ENCODE measurements at regions not wholly inside any gene's neighbourhood (a gene's known extent, or its start where the extent isn't known, plus 50 kb on each side); places are given as distances from the start of the nearest gene placed in this dataset.
"Not testable (repeated sequence)": the region's sequence is repeated elsewhere in the genome, so short reads cannot be mapped to it uniquely, and the experiment has no call there.

DNA sequence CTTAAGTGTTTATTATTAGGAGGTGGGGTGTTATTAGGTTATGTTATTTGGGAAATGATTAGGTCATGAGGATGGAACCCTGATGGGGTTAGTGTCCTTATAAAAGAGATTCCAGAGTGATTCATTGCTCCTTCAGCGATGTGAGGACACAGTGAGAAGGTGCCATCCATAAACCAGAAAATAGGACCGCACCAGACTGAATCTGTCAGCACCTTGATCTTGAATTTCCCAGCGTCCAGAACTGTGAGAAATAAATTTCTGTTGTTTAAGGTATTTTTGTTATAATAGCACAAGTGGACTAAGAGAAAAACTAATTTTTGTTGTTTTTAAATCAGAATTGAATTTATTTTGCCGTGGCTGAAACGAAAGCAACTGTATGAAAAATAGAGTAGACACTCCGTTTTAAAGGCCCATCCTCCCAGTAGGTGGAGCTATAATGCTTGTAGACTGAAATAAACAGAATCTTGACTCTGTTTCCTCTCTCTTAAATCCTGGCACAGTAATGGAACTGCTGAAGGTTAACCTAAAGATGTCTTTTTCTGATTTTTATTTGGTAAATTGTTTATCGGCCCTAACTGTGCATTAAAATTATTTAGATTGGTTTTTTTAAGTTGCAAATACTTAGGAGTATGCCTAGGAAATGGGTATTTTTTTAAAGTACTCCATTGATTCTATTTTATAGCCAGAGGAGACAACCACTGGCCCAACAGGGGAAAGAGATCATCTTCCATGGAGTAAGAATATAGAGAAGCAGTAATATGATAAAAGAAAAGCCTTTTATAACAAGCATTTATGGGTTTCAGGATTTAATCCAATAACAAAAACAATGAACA, 133.2 kb upstream of the ADAMTS3 start:
- no peak overlapping the region for H3K9ac ChIP-seq (ENCODE audit: extremely low read depth, low read length, poor library complexity, severe bottlenecking)

GRCh38 chr4:72690771-72691170, 121.8 kb upstream of the ADAMTS3 start:
- Histone ChIP-seq H3K27ac (ENCODE audit: low read depth, low read length) (no peak overlapping the region), H3K4me3 (ENCODE audit: low read length) (no peak overlapping the region), H3K27me3 (ENCODE audit: control insufficient read depth, insufficient read depth, low read length, poor library complexity, severe bottlenecking) (no peaks in the 10 kb centered on the region), H3K36me3 (ENCODE audit: control insufficient read depth, insufficient read depth, low read length) (no peaks in the 10 kb centered on the region), H3K9me3 (ENCODE audit: control insufficient read depth, low read length) (no peaks in the 10 kb centered on the region), H3K4me1 (ENCODE audit: control insufficient read depth, insufficient read depth, low read length) (no peaks in the 10 kb centered on the region), H3K9ac (ENCODE audit: extremely low read depth, low read length, poor library complexity, severe bottlenecking) (no peak overlapping the region)
- no peaks in the 10 kb centered on the region for H3K36me3 Mint-ChIP-seq (ENCODE audit: low read depth)
- no peaks in the 10 kb centered on the region for H3K27me3 Mint-ChIP-seq (ENCODE audit: insufficient read depth)
- peaks cover 3% of the 10 kb centered on the region for H3K4me1 Mint-ChIP-seq
- no peak for DNase-seq
- H3K27ac Mint-ChIP-seq = no peak overlapping the region
- H3K9me3 Mint-ChIP-seq = peaks cover 15% of the 10 kb centered on the region
- 62% methylated on average over 1 of the region's 1 CpG; no CpG with 5 or more reads in 1 of the 2 experiments for WGBS, 2 experiments (ENCODE audit: insufficient coverage in 1 of 2, insufficient read length in 1 of 2)
- H3K4me3 Mint-ChIP-seq = no peak overlapping the region
- no peak for TF ChIP-seq CTCF (conservative IDR thresholded peaks at IDR 0.05)

More for the DNA sequence above, 133.2 kb upstream of the ADAMTS3 start:
- no peak overlapping the region for H3K27ac Mint-ChIP-seq
- no peaks in the 10 kb centered on the region for H3K36me3 Mint-ChIP-seq (ENCODE audit: low read depth)
- 33 to 38% methylated on average over 6 to 7 of the region's 7 CpGs for WGBS, 2 experiments (ENCODE audit: insufficient coverage in 1 of 2, insufficient read length in 1 of 2)
- H3K27me3 ChIP-seq (ENCODE audit: control insufficient read depth, insufficient read depth, low read length, poor library complexity, severe bottlenecking) = no peaks in the 10 kb centered on the region
- no peak overlapping the region for H3K4me3 ChIP-seq (ENCODE audit: low read length)
- peak; percentile 56 for DNase-seq
- no peaks in the 10 kb centered on the region for H3K4me1 ChIP-seq (ENCODE audit: control insufficient read depth, insufficient read depth, low read length)
- no peaks in the 10 kb centered on the region for H3K36me3 ChIP-seq (ENCODE audit: control insufficient read depth, insufficient read depth, low read length)
- H3K27me3 Mint-ChIP-seq (ENCODE audit: insufficient read depth) = no peaks in the 10 kb centered on the region
- H3K27ac ChIP-seq (ENCODE audit: low read depth, low read length) = no peak overlapping the region
- peaks cover 1% of the 10 kb centered on the region for H3K4me1 Mint-ChIP-seq
- peak; percentile 84 for TF ChIP-seq CTCF (conservative IDR thresholded peaks at IDR 0.05)
- H3K4me3 Mint-ChIP-seq = no peak overlapping the region
- H3K9me3 Mint-ChIP-seq = no peaks in the 10 kb centered on the region
- H3K9me3 ChIP-seq (ENCODE audit: control insufficient read depth, low read length) = no peaks in the 10 kb centered on the region

DNA sequence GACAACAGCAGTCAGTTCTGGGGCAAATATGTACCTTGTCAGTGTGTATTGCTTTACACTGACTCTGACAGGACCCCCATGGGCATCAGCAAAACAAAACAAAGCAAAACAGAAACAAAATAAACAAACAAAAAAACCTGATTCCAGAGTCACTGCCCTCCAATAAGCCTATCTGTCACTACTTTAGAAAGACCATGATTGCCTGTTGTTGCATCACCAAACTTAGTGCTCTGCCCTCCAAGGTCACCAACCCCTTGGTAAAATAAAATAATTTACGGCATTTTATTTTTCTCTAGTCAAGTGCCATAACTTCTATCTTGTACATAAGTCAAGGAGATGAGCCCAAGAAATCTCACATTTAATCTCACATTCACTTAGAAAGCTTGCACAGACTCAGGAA, 120.9 kb upstream of the ADAMTS3 start:
- Histone ChIP-seq H3K9me3 (ENCODE audit: control insufficient read depth, low read length) (no peaks in the 10 kb centered on the region), H3K9ac (ENCODE audit: extremely low read depth, low read length, poor library complexity, severe bottlenecking) (no peak overlapping the region), H3K4me1 (ENCODE audit: control insufficient read depth, insufficient read depth, low read length) (no peaks in the 10 kb centered on the region), H3K27me3 (ENCODE audit: control insufficient read depth, insufficient read depth, low read length, poor library complexity, severe bottlenecking) (no peaks in the 10 kb centered on the region), H3K36me3 (ENCODE audit: control insufficient read depth, insufficient read depth, low read length) (no peaks in the 10 kb centered on the region), H3K27ac (ENCODE audit: low read depth, low read length) (no peak overlapping the region), H3K4me3 (ENCODE audit: low read length) (no peak overlapping the region)
- no peak overlapping the region for H3K27ac Mint-ChIP-seq
- H3K4me1 Mint-ChIP-seq = peaks cover 3% of the 10 kb centered on the region
- no peaks in the 10 kb centered on the region for H3K36me3 Mint-ChIP-seq (ENCODE audit: low read depth)
- H3K4me3 Mint-ChIP-seq = no peak overlapping the region
- DNase-seq = no peak
- peaks cover 16% of the 10 kb centered on the region for H3K9me3 Mint-ChIP-seq
- WGBS, 2 experiments (ENCODE audit: insufficient coverage in 1 of 2, insufficient read length in 1 of 2) = 84 to 100% methylated on average over 1 of the region's 1 CpG
- no peaks in the 10 kb centered on the region for H3K27me3 Mint-ChIP-seq (ENCODE audit: insufficient read depth)
- TF ChIP-seq CTCF (conservative IDR thresholded peaks at IDR 0.05) = no peak

- not testable (repeated sequence) for H3K27me3 Mint-ChIP-seq (ENCODE audit: insufficient read depth); H3K9me3 ChIP-seq (ENCODE audit: control insufficient read depth, low read length); H3K36me3 Mint-ChIP-seq (ENCODE audit: low read depth); DNase-seq; H3K27ac ChIP-seq (ENCODE audit: low read depth, low read length); H3K27ac Mint-ChIP-seq; H3K4me3 Mint-ChIP-seq; H3K36me3 ChIP-seq (ENCODE audit: control insufficient read depth, insufficient read depth, low read length); H3K4me1 Mint-ChIP-seq; H3K27me3 ChIP-seq (ENCODE audit: control insufficient read depth, insufficient read depth, low read length, poor library complexity, severe bottlenecking); H3K4me1 ChIP-seq (ENCODE audit: control insufficient read depth, insufficient read depth, low read length); H3K4me3 ChIP-seq (ENCODE audit: low read length); H3K9ac ChIP-seq (ENCODE audit: extremely low read depth, low read length, poor library complexity, severe bottlenecking)
- 88 to 100% methylated on average over 1 to 2 of the region's 2 CpGs for WGBS, 2 experiments (ENCODE audit: insufficient coverage in 1 of 2, insufficient read length in 1 of 2)
- H3K9me3 Mint-ChIP-seq = peaks cover 30% of the 10 kb centered on the region
These were observed 117.4 kb upstream of the ADAMTS3 start for GRCh38 chr4:72686390-72686789.

Measured in endodermal cell (in vitro differentiated cells).